SJSA1 (cell line): ENCODE measurements at regions not wholly inside any gene's neighbourhood (a gene's known extent, or its start where the extent isn't known, plus 50 kb on each side); places are given as distances from the start of the nearest gene placed in this dataset.

Source experiments
- DNase-seq, 2 experiments: peaks; one replicate each; pipeline ENCODE4 v3.0.0-alpha.2; 2015 to 2020; ENCODE audit warnings: low spot score in 2 of 2, low read depth in 1 of 2
- H3K27ac ChIP-seq: fragments of 250-450 bp; sonication (Bioruptor Pico); 2 replicates; pipeline ENCODE4 v1.5.1; 2020; ENCODE audit warnings: mild to moderate bottlenecking, moderate library complexity
- H3K27me3 ChIP-seq: fragments of 250-450 bp; sonication (Bioruptor Pico); replicated peaks from 2 replicates; pipeline ENCODE4 v1.5.1; 2020; ENCODE audit warnings: mild to moderate bottlenecking, moderate library complexity
- H3K36me3 ChIP-seq: fragments of 250-450 bp; sonication (Bioruptor Pico); 2 replicates; pipeline ENCODE4 v1.5.1; 2020; ENCODE audit warnings: mild to moderate bottlenecking
- H3K4me1 ChIP-seq: fragments of 250-450 bp; sonication (Bioruptor Pico); replicated peaks from 2 replicates; pipeline ENCODE4 v1.6.1; 2021; ENCODE audit warnings: mild to moderate bottlenecking
- H3K4me3 ChIP-seq: fragments of 250-450 bp; sonication (Bioruptor Pico); 2 replicates; pipeline ENCODE4 v1.5.1; 2020; ENCODE audit warnings: mild to moderate bottlenecking
- H3K9me3 ChIP-seq: fragments of 250-450 bp; sonication (Bioruptor Pico); replicated peaks from 2 replicates; pipeline ENCODE4 v1.5.1; 2020; ENCODE audit warnings: mild to moderate bottlenecking

- H3K4me1 ChIP-seq, result no peaks in the 10 kb centered on the region
- no peaks in the 10 kb centered on the region for H3K27me3 ChIP-seq
- no peak overlapping the region for H3K4me3 ChIP-seq
- no peak for DNase-seq
- H3K27ac ChIP-seq, result no peak overlapping the region
- H3K36me3 ChIP-seq, result no peaks in the 10 kb centered on the region
- no peaks in the 10 kb centered on the region for H3K9me3 ChIP-seq
These were observed 81.9 kb upstream of the HEPHL1 start for GRCh38 chr11:93939084-93939760.

GRCh38 chr11:93940395-93940794 lies 80.8 kb upstream of the HEPHL1 start:
- no peak for DNase-seq
- Histone ChIP-seq H3K4me1 (no peaks in the 10 kb centered on the region), H3K27me3 (no peaks in the 10 kb centered on the region), H3K9me3 (no peaks in the 10 kb centered on the region), H3K36me3 (no peaks in the 10 kb centered on the region), H3K4me3 (no peak overlapping the region), H3K27ac (no peak overlapping the region)

GRCh38 chr11:93942176-93942575 lies 79.0 kb upstream of the HEPHL1 start:
- H3K9me3 ChIP-seq, result no peaks in the 10 kb centered on the region
- no peak overlapping the region for H3K27ac ChIP-seq
- H3K36me3 ChIP-seq, result no peaks in the 10 kb centered on the region
- DNase-seq, result no peak
- no peaks in the 10 kb centered on the region for H3K27me3 ChIP-seq
- no peaks in the 10 kb centered on the region for H3K4me1 ChIP-seq
- no peak overlapping the region for H3K4me3 ChIP-seq

GRCh38 chr11:93945596-93945995 lies 75.6 kb upstream of the HEPHL1 start:
- H3K4me1 ChIP-seq, result peaks cover 5% of the 10 kb centered on the region; the same call in 1 of the 2 replicates
- H3K4me3 ChIP-seq, result no peak overlapping the region
- DNase-seq, result no peak
- H3K27ac ChIP-seq, result no peak overlapping the region
- H3K36me3 ChIP-seq, result no peaks in the 10 kb centered on the region
- no peaks in the 10 kb centered on the region for H3K27me3 ChIP-seq
- no peaks in the 10 kb centered on the region for H3K9me3 ChIP-seq

- H3K36me3 ChIP-seq, result no peaks in the 10 kb centered on the region
- H3K9me3 ChIP-seq, result no peaks in the 10 kb centered on the region
- H3K27me3 ChIP-seq, result no peaks in the 10 kb centered on the region
- DNase-seq, result no peak
- H3K27ac ChIP-seq, result no peak overlapping the region
- peaks cover 5% of the 10 kb centered on the region; the same call in 1 of the 2 replicates for H3K4me1 ChIP-seq
- no peak overlapping the region for H3K4me3 ChIP-seq
These were observed 68.9 kb upstream of the HEPHL1 start for GRCh38 chr11:93952082-93952780.

- no peaks in the 10 kb centered on the region for H3K27me3 ChIP-seq
- H3K4me3 ChIP-seq, result no peak overlapping the region
- no peaks in the 10 kb centered on the region for H3K9me3 ChIP-seq
- no peaks in the 10 kb centered on the region for H3K36me3 ChIP-seq
- no peak overlapping the region for H3K27ac ChIP-seq
- no peaks in the 10 kb centered on the region for H3K4me1 ChIP-seq
- no peak for DNase-seq
These were observed 63.7 kb upstream of the HEPHL1 start for GRCh38 chr11:93957397-93957952.

GRCh38 chr11:93958991-93959390 lies 62.2 kb upstream of the HEPHL1 start:
- Histone ChIP-seq H3K27ac (no peak overlapping the region), H3K27me3 (no peaks in the 10 kb centered on the region), H3K9me3 (no peaks in the 10 kb centered on the region), H3K4me3 (no peak overlapping the region), H3K4me1 (no peaks in the 10 kb centered on the region), H3K36me3 (no peaks in the 10 kb centered on the region)
- no peak for DNase-seq

GRCh38 chr11:93959663-93960062 lies 61.5 kb upstream of the HEPHL1 start:
- Histone ChIP-seq H3K27me3 (no peaks in the 10 kb centered on the region), H3K9me3 (no peaks in the 10 kb centered on the region), H3K36me3 (no peaks in the 10 kb centered on the region), H3K4me1 (no peaks in the 10 kb centered on the region), H3K4me3 (no peak overlapping the region), H3K27ac (no peak overlapping the region)
- DNase-seq, result no peak

GRCh38 chr11:93963072-93963471 lies 58.1 kb upstream of the HEPHL1 start:
- no peak overlapping the region for H3K27ac ChIP-seq
- H3K4me3 ChIP-seq, result no peak overlapping the region
- no peak for DNase-seq
- no peaks in the 10 kb centered on the region for H3K36me3 ChIP-seq
- no peaks in the 10 kb centered on the region for H3K9me3 ChIP-seq
- no peaks in the 10 kb centered on the region for H3K27me3 ChIP-seq
- no peaks in the 10 kb centered on the region for H3K4me1 ChIP-seq

GRCh38 chr11:93967258-93967657 lies 53.9 kb upstream of the HEPHL1 start:
- H3K27ac ChIP-seq, result no peak overlapping the region
- H3K27me3 ChIP-seq, result no peaks in the 10 kb centered on the region
- DNase-seq, result no peak
- no peak overlapping the region for H3K4me3 ChIP-seq
- no peaks in the 10 kb centered on the region for H3K9me3 ChIP-seq
- H3K36me3 ChIP-seq, result no peaks in the 10 kb centered on the region
- H3K4me1 ChIP-seq, result no peaks in the 10 kb centered on the region

- H3K27ac ChIP-seq, result no peak overlapping the region
- H3K36me3 ChIP-seq, result no peaks in the 10 kb centered on the region
- H3K9me3 ChIP-seq, result no peaks in the 10 kb centered on the region
- DNase-seq, result no peak
- H3K4me1 ChIP-seq, result no peaks in the 10 kb centered on the region
- no peaks in the 10 kb centered on the region for H3K27me3 ChIP-seq
- H3K4me3 ChIP-seq, result no peak overlapping the region
These were observed 53.2 kb upstream of the HEPHL1 start for GRCh38 chr11:93967944-93968343.

GRCh38 chr11:93969925-93970922 lies 50.9 kb upstream of the HEPHL1 start:
- Histone ChIP-seq H3K4me3 (no peak overlapping the region), H3K36me3 (no peaks in the 10 kb centered on the region), H3K27ac (no peak overlapping the region), H3K9me3 (no peaks in the 10 kb centered on the region), H3K4me1 (no peaks in the 10 kb centered on the region), H3K27me3 (no peaks in the 10 kb centered on the region)
- no peak for DNase-seq
